Uterus (tissue), 3 donors: ENCODE measurements at regions not wholly inside any gene's neighbourhood (a gene's known extent, or its start where the extent isn't known, plus 50 kb on each side); places are given as distances from the start of the nearest gene placed in this dataset.

Experiments used
- DNase-seq, 2 donors: peaks; one replicate each; pipeline ENCODE4 v3.0.0-alpha.2; 2019 to 2020
- H3K27ac ChIP-seq, 2 donors: fragments of 200-600 bp; sonication (generic); 1 replicate in 1 of 2; 2 replicates in 1 of 2; pipeline ENCODE4 v1.5.1; 2016 to 2018
- H3K27me3 ChIP-seq, 2 donors: fragments of 200-600 bp; sonication (generic); one replicate each; pipeline ENCODE4 v1.5.1; 2018 to 2019; ENCODE audit warnings: control low read depth in 1 of 2
- H3K36me3 ChIP-seq, 2 donors: fragments of 200-600 bp; sonication (generic); one replicate each; pipeline ENCODE4 v1.5.1; 2019; ENCODE audit warnings: control low read depth in 1 of 2
- H3K4me1 ChIP-seq, 2 donors: fragments of 200-600 bp; sonication (generic); one replicate each; pipeline ENCODE4 v1.5.1; 2018 to 2019; ENCODE audit warnings: control low read depth in 1 of 2
- H3K4me3 ChIP-seq, 2 donors: fragments of 200-600 bp; sonication (generic); 1 replicate in 1 of 2; 2 replicates in 1 of 2; pipeline ENCODE4 v1.5.1; 2018 to 2019; ENCODE audit warnings: mild to moderate bottlenecking in 1 of 2
- H3K9me3 ChIP-seq, 2 donors: fragments of 200-600 bp; sonication (generic); one replicate each; pipeline ENCODE4 v1.5.1; 2019; ENCODE audit warnings: control low read depth in 1 of 2
- POLR2A ChIP-seq, 2 donors: fragments of 450-650 bp; IDR thresholded peaks; one replicate each; pipeline ENCODE4 v1.6.1; 2016; ENCODE audit warnings: antibody characterized with exemption in 2 of 2, mild to moderate bottlenecking in 1 of 2, moderate library complexity in 1 of 2
- intact Hi-C: fragments of 100-400 bp; cut with DNase I; formaldehyde crosslinking; loops from one replicate; pipeline ENCODE4 v1.15.1; 2023; ENCODE audit warnings: low total_unique reads
- TF ChIP-seq, protein P1 (sequence below), 4 experiments: fragments of 200-600 bp in 2 of 4; fragments of 450-650 bp in 2 of 4; sonication (generic) in 2 of 4; IDR thresholded peaks; one replicate each; pipeline ENCODE4 v1.5.1; 2016 to 2019; ENCODE audit warnings: antibody characterized with exemption in 4 of 4, mild to moderate bottlenecking in 2 of 4, moderate library complexity in 1 of 4
- donor health status: DM: yes; HTN: yes; CAD: no.

DNA sequence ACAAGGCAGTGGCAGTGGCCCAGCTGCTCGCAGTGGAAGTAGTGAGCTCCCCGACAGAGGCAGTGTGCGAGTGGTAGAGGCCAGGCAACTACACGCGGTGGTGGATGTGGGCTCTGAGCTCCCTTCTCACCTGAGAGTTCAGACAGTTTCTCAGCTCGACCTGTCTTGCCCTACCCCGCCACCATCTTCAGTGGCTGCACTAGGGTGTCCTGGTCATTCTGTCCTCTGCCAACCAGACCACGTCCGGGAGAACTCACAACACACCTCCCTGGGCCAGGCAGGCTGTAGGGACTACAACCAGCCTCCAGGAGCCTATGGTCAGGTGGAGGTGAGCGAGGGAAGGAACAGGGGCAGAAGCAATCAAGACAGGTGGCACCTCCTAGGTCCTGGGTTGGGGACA, 106.3 kb upstream of the SMAD3 start:
- H3K9me3 ChIP-seq: no peaks in the 10 kb centered on the region
- intact Hi-C loops: no loop called here

DNA sequence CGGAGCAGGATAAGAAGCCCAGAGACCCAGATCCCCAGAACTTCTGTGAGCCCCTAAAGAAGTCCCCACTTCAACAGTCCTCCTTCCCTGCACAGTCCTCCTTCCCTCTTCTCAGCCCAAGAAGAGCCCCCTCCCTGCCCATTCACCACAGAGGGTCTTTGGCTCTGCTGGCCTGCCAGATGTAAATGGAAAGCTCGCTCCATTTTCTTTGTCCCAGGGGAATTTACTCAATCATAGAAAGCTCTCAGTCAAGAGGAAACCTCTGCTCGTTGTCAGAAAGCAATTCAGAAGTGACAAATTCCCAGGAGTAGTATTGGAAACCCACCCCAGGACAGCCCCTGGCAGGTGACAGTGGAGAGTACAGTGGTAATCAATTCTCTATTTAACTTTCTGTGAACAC, 105.5 kb upstream of the SMAD3 start:
- no peak for DNase-seq
- Histone ChIP-seq H3K4me3 (no peak overlapping the region), H3K9me3 (no peaks in the 10 kb centered on the region), H3K27ac (no peak overlapping the region), H3K4me1 (no peaks in the 10 kb centered on the region), H3K36me3 (no peaks in the 10 kb centered on the region), H3K27me3 (no peaks in the 10 kb centered on the region)
- intact Hi-C loops: no loop called here
- TF ChIP-seq POLR2A (IDR thresholded peaks at IDR 0.05): no peak
- TF ChIP-seq, protein P1, sequence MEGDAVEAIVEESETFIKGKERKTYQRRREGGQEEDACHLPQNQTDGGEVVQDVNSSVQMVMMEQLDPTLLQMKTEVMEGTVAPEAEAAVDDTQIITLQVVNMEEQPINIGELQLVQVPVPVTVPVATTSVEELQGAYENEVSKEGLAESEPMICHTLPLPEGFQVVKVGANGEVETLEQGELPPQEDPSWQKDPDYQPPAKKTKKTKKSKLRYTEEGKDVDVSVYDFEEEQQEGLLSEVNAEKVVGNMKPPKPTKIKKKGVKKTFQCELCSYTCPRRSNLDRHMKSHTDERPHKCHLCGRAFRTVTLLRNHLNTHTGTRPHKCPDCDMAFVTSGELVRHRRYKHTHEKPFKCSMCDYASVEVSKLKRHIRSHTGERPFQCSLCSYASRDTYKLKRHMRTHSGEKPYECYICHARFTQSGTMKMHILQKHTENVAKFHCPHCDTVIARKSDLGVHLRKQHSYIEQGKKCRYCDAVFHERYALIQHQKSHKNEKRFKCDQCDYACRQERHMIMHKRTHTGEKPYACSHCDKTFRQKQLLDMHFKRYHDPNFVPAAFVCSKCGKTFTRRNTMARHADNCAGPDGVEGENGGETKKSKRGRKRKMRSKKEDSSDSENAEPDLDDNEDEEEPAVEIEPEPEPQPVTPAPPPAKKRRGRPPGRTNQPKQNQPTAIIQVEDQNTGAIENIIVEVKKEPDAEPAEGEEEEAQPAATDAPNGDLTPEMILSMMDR (IDR thresholded peaks at IDR 0.05): no peak

More for the DNA sequence above, 106.3 kb upstream of the SMAD3 start:
- Histone ChIP-seq H3K27me3 (no peaks in the 10 kb centered on the region), H3K4me1 (no peaks in the 10 kb centered on the region), H3K36me3 (no peaks in the 10 kb centered on the region), H3K4me3 (no peak overlapping the region), H3K27ac (no peak overlapping the region)
- DNase-seq: no peak
- TF ChIP-seq, protein P1 (IDR thresholded peaks at IDR 0.05): no peak

DNA sequence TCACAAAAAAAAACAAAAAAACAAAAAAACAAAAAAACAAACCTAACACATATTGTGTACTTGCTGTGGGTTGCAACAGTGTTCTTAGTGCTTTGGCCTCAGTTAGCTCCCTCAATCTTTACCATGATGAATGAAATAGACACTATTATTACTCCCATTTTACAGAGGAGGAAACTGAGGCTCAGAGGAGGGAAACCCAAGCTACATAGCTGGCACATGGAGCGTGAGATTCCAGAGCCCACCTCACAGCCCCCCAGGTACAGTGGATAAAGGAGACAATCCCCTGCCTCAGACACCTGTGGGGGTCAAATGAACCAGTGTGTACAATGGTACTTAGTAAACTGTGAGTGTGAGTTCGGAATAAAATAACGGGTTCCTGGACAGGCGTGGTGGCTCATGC, 104.9 kb upstream of the SMAD3 start:
- no peaks in the 10 kb centered on the region for H3K9me3 ChIP-seq
- no peak for DNase-seq
- no peak for TF ChIP-seq POLR2A (IDR thresholded peaks at IDR 0.05)
- TF ChIP-seq, protein P1 (IDR thresholded peaks at IDR 0.05): no peak
- H3K4me1 ChIP-seq: no peaks in the 10 kb centered on the region
- intact Hi-C loops: no loop called here
- no peak overlapping the region for H3K27ac ChIP-seq
- H3K27me3 ChIP-seq: no peaks in the 10 kb centered on the region
- H3K4me3 ChIP-seq: no peak overlapping the region
- H3K36me3 ChIP-seq: no peaks in the 10 kb centered on the region

DNA sequence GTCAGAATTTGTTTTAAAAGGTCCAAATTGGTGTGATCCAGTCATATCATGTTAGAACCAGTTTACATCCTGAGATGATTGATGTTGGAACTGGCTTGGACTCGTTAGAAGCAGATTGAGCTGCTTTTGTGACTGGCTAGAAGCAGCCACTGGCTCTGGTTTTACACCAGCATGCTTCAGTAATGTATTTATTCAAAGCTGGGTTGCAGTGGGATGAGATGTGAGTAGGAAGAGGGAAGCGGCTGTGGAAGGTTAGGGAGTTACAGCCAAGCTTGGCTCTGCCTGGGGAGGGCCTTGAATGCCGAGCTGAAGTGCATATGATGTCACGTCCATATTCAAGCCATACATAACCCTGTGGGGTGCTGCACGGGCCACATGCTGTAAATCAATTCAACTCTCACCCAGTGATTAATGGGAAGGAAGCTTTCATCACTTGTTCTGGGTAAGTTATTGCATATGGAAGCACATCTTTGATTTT, 104.0 kb upstream of the SMAD3 start:
- H3K4me1 ChIP-seq: no peaks in the 10 kb centered on the region
- no peak overlapping the region for H3K4me3 ChIP-seq
- no peaks in the 10 kb centered on the region for H3K36me3 ChIP-seq
- H3K27ac ChIP-seq: no peak overlapping the region
- no peak for TF ChIP-seq POLR2A (IDR thresholded peaks at IDR 0.05)
- TF ChIP-seq, protein P1 (IDR thresholded peaks at IDR 0.05): no peak
- intact Hi-C loops: no loop called here
- no peaks in the 10 kb centered on the region for H3K27me3 ChIP-seq
- no peak for DNase-seq
- H3K9me3 ChIP-seq: no peaks in the 10 kb centered on the region

DNA sequence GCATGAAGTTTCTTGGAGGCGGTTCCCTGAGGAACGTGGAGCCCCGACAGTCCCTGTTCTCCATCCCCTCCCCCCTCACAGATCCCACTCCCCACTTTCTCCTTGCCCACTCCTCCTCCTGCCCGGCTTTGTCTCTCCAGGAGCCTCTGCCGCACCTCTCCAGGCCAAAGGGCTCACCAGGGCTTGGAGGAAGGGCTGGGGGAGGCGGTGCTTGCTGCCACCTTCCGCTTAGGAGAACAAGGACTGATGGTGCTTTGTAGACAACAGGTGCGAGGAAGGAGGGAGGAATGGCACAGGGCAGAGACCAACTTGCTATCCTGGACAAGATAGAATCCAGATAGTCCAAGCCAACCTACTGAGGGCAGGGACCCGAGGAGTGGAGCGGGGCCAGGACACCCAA, 103.5 kb upstream of the SMAD3 start:
- Histone ChIP-seq H3K4me3 (no peak overlapping the region), H3K36me3 (no peaks in the 10 kb centered on the region), H3K27me3 (no peaks in the 10 kb centered on the region), H3K9me3 (no peaks in the 10 kb centered on the region), H3K27ac (no peak overlapping the region), H3K4me1 (no peaks in the 10 kb centered on the region)
- no peak for DNase-seq
- TF ChIP-seq POLR2A (IDR thresholded peaks at IDR 0.05): no peak
- TF ChIP-seq, protein P1 (IDR thresholded peaks at IDR 0.05): no peak
- intact Hi-C loops: no loop called here
